DOHH2 (cell line): ENCODE measurements at regions not wholly inside any gene's neighbourhood (a gene's known extent, or its start where the extent isn't known, plus 50 kb on each side); places are given as distances from the start of the nearest gene placed in this dataset.

Experiments used
- H3F3A ChIP-seq: fragments of 200-600 bp; sonication (generic), shearing (Covaris generic); 2 replicates; pipeline ENCODE4 v1.6.0; 2016; ENCODE audit warnings: antibody characterized with exemption, mild to moderate bottlenecking; ENCODE audit not compliant: control insufficient read depth, insufficient read depth
- H3K27ac ChIP-seq: fragments of 200-600 bp; sonication (generic); 2 replicates; pipeline ENCODE4 v1.5.1; 2014; ENCODE audit warnings: low read depth, mild to moderate bottlenecking, low read length, moderate library complexity
- H3K27me3 ChIP-seq: fragments of 200-600 bp; sonication (generic); 2 replicates; pipeline ENCODE4 v1.6.1; 2014; ENCODE audit warnings: mild to moderate bottlenecking, low read length, mixed read lengths; ENCODE audit not compliant: control insufficient read depth
- H3K36me3 ChIP-seq: fragments of 200-600 bp; sonication (generic); 2 replicates; pipeline ENCODE4 v1.6.1; 2014; ENCODE audit warnings: mild to moderate bottlenecking, low read length, moderate library complexity, mixed read lengths; ENCODE audit not compliant: control insufficient read depth
- H3K4me1 ChIP-seq: fragments of 200-600 bp; sonication (generic); 2 replicates; pipeline ENCODE4 v1.6.1; 2014; ENCODE audit warnings: mild to moderate bottlenecking, low read length, mixed read lengths; ENCODE audit not compliant: control insufficient read depth
- H3K4me2 ChIP-seq: fragments of 200-600 bp; sonication (generic); 2 replicates; pipeline ENCODE4 v1.6.0; 2014; ENCODE audit warnings: mild to moderate bottlenecking, low read length, moderate library complexity
- H3K4me3 ChIP-seq: fragments of 200-600 bp; sonication (generic); 2 replicates; pipeline ENCODE4 v1.5.1; 2014; ENCODE audit warnings: mild to moderate bottlenecking, low read length, mixed read lengths
- H3K79me2 ChIP-seq: fragments of 200-600 bp; sonication (generic); 2 replicates; pipeline ENCODE4 v1.6.1; 2014; ENCODE audit warnings: mild to moderate bottlenecking, low read length, mixed read lengths; ENCODE audit not compliant: control insufficient read depth
- H3K9me2 ChIP-seq: fragments of 200-600 bp; sonication (generic); replicated peaks from 2 replicates; pipeline ENCODE4 v1.6.1; 2014; ENCODE audit warnings: mild to moderate bottlenecking, low read length, mixed read lengths; ENCODE audit not compliant: control insufficient read depth
- H3K9me3 ChIP-seq: fragments of 200-600 bp; sonication (generic); 2 replicates; pipeline ENCODE4 v1.6.1; 2014; ENCODE audit warnings: antibody characterized with exemption, low read length, mixed read lengths; ENCODE audit not compliant: control insufficient read depth, insufficient read depth
- H4K20me1 ChIP-seq: fragments of 200-600 bp; sonication (generic); 2 replicates; pipeline ENCODE4 v1.6.0; 2014; ENCODE audit warnings: low read depth, mild to moderate bottlenecking, antibody characterized with exemption, low read length, moderate library complexity; ENCODE audit not compliant: control insufficient read depth, insufficient read depth
- EZH2phosphoT487 ChIP-seq: fragments of 200-600 bp; sonication (generic); IDR thresholded peaks from 2 replicates; pipeline ENCODE4 v1.6.1; 2017; ENCODE audit warnings: borderline replicate concordance, mild to moderate bottlenecking, antibody characterized with exemption, low read length, moderate library complexity, mixed read lengths
- TF ChIP-seq, protein P1 (sequence below): fragments of 200-600 bp; sonication (generic); IDR thresholded peaks from one replicate; pipeline ENCODE4 v1.5.1; 2014; ENCODE audit warnings: antibody characterized with exemption, mild to moderate bottlenecking, low read depth, low read length; ENCODE audit not compliant: poor library complexity, severe bottlenecking

DNA sequence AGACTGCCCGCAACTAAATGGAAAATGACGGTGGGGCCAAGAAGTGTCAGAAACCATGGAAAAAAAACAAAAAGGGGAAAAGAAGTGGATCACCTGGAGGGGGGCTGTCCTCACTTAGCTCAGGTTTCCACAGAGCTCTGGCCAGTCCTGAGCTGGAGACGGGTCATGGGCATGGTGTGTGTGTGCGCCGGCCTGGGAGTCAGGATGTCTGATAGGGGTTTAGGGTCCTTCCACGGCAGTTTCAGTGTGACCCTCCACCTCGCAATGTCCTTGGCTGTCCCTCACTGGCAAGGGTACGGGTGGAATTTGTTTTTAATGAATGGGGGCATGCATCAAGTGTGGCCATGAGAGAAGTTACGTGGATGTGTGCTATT, 133.2 kb upstream of the MEIS1 start:
- H3K4me1 ChIP-seq, result no peaks in the 10 kb centered on the region
- no peaks in the 10 kb centered on the region for H3K79me2 ChIP-seq
- H3K4me3 ChIP-seq, result no peak overlapping the region
- H4K20me1 ChIP-seq, result no peaks in the 10 kb centered on the region
- H3K27ac ChIP-seq, result no peak overlapping the region
- no peaks in the 10 kb centered on the region for H3K9me2 ChIP-seq
- no peaks in the 10 kb centered on the region for H3F3A ChIP-seq
- H3K9me3 ChIP-seq, result no peaks in the 10 kb centered on the region
- TF ChIP-seq, protein P1, sequence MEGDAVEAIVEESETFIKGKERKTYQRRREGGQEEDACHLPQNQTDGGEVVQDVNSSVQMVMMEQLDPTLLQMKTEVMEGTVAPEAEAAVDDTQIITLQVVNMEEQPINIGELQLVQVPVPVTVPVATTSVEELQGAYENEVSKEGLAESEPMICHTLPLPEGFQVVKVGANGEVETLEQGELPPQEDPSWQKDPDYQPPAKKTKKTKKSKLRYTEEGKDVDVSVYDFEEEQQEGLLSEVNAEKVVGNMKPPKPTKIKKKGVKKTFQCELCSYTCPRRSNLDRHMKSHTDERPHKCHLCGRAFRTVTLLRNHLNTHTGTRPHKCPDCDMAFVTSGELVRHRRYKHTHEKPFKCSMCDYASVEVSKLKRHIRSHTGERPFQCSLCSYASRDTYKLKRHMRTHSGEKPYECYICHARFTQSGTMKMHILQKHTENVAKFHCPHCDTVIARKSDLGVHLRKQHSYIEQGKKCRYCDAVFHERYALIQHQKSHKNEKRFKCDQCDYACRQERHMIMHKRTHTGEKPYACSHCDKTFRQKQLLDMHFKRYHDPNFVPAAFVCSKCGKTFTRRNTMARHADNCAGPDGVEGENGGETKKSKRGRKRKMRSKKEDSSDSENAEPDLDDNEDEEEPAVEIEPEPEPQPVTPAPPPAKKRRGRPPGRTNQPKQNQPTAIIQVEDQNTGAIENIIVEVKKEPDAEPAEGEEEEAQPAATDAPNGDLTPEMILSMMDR, result no peak
- no peak for TF ChIP-seq EZH2phosphoT487
- no peaks in the 10 kb centered on the region for H3K36me3 ChIP-seq
- no peaks in the 10 kb centered on the region for H3K27me3 ChIP-seq
- H3K4me2 ChIP-seq, result no peak overlapping the region

DNA sequence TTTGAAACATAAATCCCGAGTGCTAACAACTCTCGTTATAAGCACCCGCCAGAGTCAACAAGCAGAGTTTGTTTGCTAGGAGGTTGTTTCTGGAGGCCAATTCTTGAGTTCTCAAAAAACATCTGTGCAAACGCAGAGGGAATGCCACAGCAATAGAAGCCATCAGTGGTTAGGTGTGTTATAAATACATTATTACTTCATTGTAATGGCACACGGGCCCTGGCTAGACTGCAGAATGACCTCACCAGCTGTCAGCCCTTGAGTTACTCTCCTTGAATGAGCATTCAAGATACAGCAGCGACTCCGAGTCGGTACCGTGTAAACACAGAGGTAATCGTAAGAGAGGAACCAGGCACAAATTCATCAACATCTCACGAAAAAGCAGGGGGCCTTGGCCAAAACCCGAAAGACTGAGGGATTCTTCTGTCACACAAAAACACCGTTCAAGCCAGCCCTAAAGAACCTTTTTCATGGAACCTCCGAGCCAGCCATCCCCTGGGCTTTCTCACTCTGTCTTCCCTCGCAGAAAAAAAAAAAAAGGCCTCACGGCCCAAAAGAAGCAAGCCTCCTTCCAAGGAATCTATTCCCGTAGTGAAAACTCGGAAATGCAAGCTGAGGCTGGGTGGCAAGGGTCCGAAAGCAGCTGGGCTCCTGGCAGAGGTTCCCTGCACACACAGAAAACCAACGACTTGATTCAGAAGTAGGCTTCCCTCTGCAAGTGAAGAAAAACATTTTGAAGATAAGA, 133.7 kb upstream of the MEIS1 start:
- Histone ChIP-seq H3K27me3 (no peaks in the 10 kb centered on the region), H3K4me3 (no peak overlapping the region), H3F3A (no peaks in the 10 kb centered on the region), H3K36me3 (no peaks in the 10 kb centered on the region), H3K9me2 (no peaks in the 10 kb centered on the region), H3K27ac (no peak overlapping the region), H4K20me1 (no peaks in the 10 kb centered on the region), H3K79me2 (no peaks in the 10 kb centered on the region), H3K4me1 (no peaks in the 10 kb centered on the region), H3K4me2 (no peak overlapping the region), H3K9me3 (no peaks in the 10 kb centered on the region)
- TF ChIP-seq EZH2phosphoT487, result no peak
- TF ChIP-seq, protein P1, result no peak

DNA sequence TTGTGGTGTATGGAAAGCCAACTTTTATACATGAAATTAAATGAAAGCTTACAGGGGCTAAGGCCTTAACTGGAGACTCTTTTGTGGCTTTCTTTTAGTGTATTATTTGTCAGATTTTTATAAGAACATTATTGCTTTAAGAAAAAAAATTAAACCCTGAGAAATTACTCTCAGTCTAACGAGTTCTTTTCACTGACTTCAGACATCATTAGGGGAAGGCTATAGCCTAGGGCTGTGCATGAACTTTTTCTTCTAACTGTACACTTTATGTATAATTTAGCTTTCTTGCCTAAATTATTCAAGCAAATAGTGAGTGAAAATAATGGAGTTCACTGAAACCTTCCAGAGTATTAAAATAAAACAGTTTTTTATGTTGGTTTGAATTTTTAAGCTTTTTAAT, 151.1 kb upstream of the MEIS1 start:
- no peaks in the 10 kb centered on the region for H3K36me3 ChIP-seq
- H3K4me3 ChIP-seq, result no peak overlapping the region
- no peaks in the 10 kb centered on the region for H3K4me1 ChIP-seq
- no peaks in the 10 kb centered on the region for H3K27me3 ChIP-seq
- no peaks in the 10 kb centered on the region for H3K9me3 ChIP-seq
- no peaks in the 10 kb centered on the region for H3F3A ChIP-seq
- H3K4me2 ChIP-seq, result no peak overlapping the region
- H3K27ac ChIP-seq, result no peak overlapping the region
- no peaks in the 10 kb centered on the region for H4K20me1 ChIP-seq
- no peaks in the 10 kb centered on the region for H3K79me2 ChIP-seq
- H3K9me2 ChIP-seq, result no peaks in the 10 kb centered on the region
- TF ChIP-seq, protein P1, result no peak
- no peak for TF ChIP-seq EZH2phosphoT487
